B cell (primary cell): ENCODE measurements at regions not wholly inside any gene's neighbourhood (a gene's known extent, or its start where the extent isn't known, plus 50 kb on each side); places are given as distances from the start of the nearest gene placed in this dataset.

Experiments
- ATAC-seq: fragments of 200-7000 bp; cut with Tn5 transposase; one replicate; pipeline ENCODE4 v1.10.0; 2021; ENCODE audit warnings: low read depth, mild to moderate bottlenecking, moderate number of reproducible peaks, moderate library complexity
- CTCF ChIA-PET: fragments of 350-600 bp; sonication (Branson Sonifier 250); formaldehyde crosslinking; loops from one replicate; lab custom pipeline; 2021; ENCODE audit warnings: antibody characterized with exemption, inconsistent platforms; lab: Charles Lee
- POLR2A ChIA-PET: fragments of 350-600 bp; sonication (Branson Sonifier 250); formaldehyde crosslinking; loops from one replicate; lab custom pipeline; 2021; ENCODE audit warnings: antibody characterized with exemption; lab: Charles Lee
- DNase-seq: peaks from one replicate; pipeline ENCODE4 v3.0.0; 2013
- H2AFZ ChIP-seq: 2 replicates; pipeline ENCODE4 v1.6.1; 2012; ENCODE audit warnings: mild to moderate bottlenecking, low read depth, low read length; ENCODE audit not compliant: insufficient read depth, poor library complexity, severe bottlenecking
- H3K27ac ChIP-seq, 2 donors: 1 replicate in 1 of 2; 2 replicates in 1 of 2; pipeline ENCODE4 v1.5.1; 2012 to 2013; ENCODE audit warnings: low read length in 2 of 2, mild to moderate bottlenecking in 2 of 2, moderate library complexity in 1 of 2
- H3K27me3 ChIP-seq, 4 experiments: fragments of 200-600 bp in 1 of 4; sonication (generic) in 1 of 4; replicated peaks in 1 of 4; 1 replicate in 2 of 4; 2 replicates in 2 of 4; pipeline versions ENCODE4 v1.6.1 to v1.7.0; 2013 to 2016; ENCODE audit warnings: low read length in 3 of 4, mild to moderate bottlenecking in 2 of 4, mixed read lengths in 1 of 4, moderate library complexity in 1 of 4; ENCODE audit not compliant: insufficient read depth in 4 of 4, control insufficient read depth in 3 of 4; ENCODE audit errors: control extremely low read depth in 1 of 4
- H3K36me3 ChIP-seq, 2 experiments: replicated peaks in 1 of 2; 1 replicate in 1 of 2; 2 replicates in 1 of 2; pipeline versions ENCODE4 v1.6.1 to v1.7.1; 2013; ENCODE audit warnings: low read length in 1 of 2; ENCODE audit not compliant: insufficient read depth in 2 of 2, control insufficient read depth in 1 of 2; ENCODE audit errors: control extremely low read depth in 1 of 2, extremely low read depth in 1 of 2
- H3K4me1 ChIP-seq, 2 donors: fragments of 200-600 bp in 1 of 2; sonication (generic) in 1 of 2; 1 replicate in 1 of 2; 2 replicates in 1 of 2; pipeline versions ENCODE4 v1.5.1 to v1.6.1; 2013 to 2017; ENCODE audit warnings: low read length in 2 of 2; ENCODE audit not compliant: control insufficient read depth in 2 of 2, insufficient read depth in 2 of 2
- H3K4me2 ChIP-seq: replicated peaks from 2 replicates; pipeline ENCODE3; 2012; ENCODE audit warnings: mild to moderate bottlenecking, low read depth, low read length; ENCODE audit not compliant: poor library complexity, severe bottlenecking
- H3K4me3 ChIP-seq, 5 experiments: fragments of 200-600 bp in 1 of 5; sonication (generic) in 1 of 5; 1 replicate in 3 of 5; 2 replicates in 2 of 5; pipeline versions ENCODE4 v1.5.1 to v1.7.0; 2011 to 2016; ENCODE audit warnings: low read length in 4 of 5, mild to moderate bottlenecking in 4 of 5, low read depth in 2 of 5, control low read depth in 1 of 5, moderate library complexity in 1 of 5; ENCODE audit not compliant: insufficient read depth in 1 of 5; ENCODE audit errors: control extremely low read depth in 1 of 5, extremely low read depth in 1 of 5
- H3K79me2 ChIP-seq: fragments of 200-600 bp; sonication (generic); one replicate; pipeline ENCODE4 v1.6.0; 2016; ENCODE audit warnings: low read length; ENCODE audit not compliant: control insufficient read depth, insufficient read depth
- H3K9ac ChIP-seq: fragments of 200-600 bp; sonication (generic); 2 replicates; pipeline ENCODE4 v1.6.1; 2017; ENCODE audit warnings: mild to moderate bottlenecking, low read length, moderate library complexity
- H3K9me3 ChIP-seq, 3 donors: one replicate each; pipeline versions ENCODE4 v1.6.1 to v1.7.1; 2013; ENCODE audit warnings: low read length in 2 of 3; ENCODE audit not compliant: control insufficient read depth in 2 of 3, insufficient read depth in 1 of 3; ENCODE audit errors: control extremely low read depth in 1 of 3
- H4K20me1 ChIP-seq: 2 replicates; pipeline ENCODE4 v1.6.0; 2012; ENCODE audit warnings: mild to moderate bottlenecking, low read length; ENCODE audit not compliant: insufficient read depth, control insufficient read depth, poor library complexity, severe bottlenecking
- H3K27ac Mint-ChIP-seq: one replicate; pipeline ENCODE4 v1.8.0; 2021; ENCODE audit warnings: mixed read lengths
- H3K27me3 Mint-ChIP-seq: one replicate; pipeline ENCODE4 v1.8.0; 2021; ENCODE audit warnings: mixed read lengths
- H3K4me1 Mint-ChIP-seq: one replicate; pipeline ENCODE4 v1.8.0; 2021; ENCODE audit warnings: mixed read lengths
- H3K4me3 Mint-ChIP-seq: one replicate; pipeline ENCODE4 v1.8.0; 2021; ENCODE audit warnings: mixed read lengths
- H3K9me3 Mint-ChIP-seq: one replicate; pipeline ENCODE4 v1.8.0; 2022; ENCODE audit warnings: mixed read lengths; ENCODE audit not compliant: insufficient read depth
- EZH2 ChIP-seq: IDR thresholded peaks from 2 replicates; pipeline ENCODE4 v1.6.1; 2012; ENCODE audit warnings: borderline replicate concordance, low read depth, mild to moderate bottlenecking, moderate library complexity, low read length; ENCODE audit not compliant: insufficient read depth, poor library complexity, severe bottlenecking
- WGBS: methylation state at CpG from one replicate; pipeline ENCODE4 v1.1.5; 2013; ENCODE audit warnings: missing lambda C conversion rate; ENCODE audit not compliant: insufficient coverage; 5-methylcytosine and 5-hydroxymethylcytosine counted together
- intact Hi-C: fragments of 100-400 bp; cut with micrococcal nuclease; formaldehyde crosslinking; loops from one replicate; pipeline ENCODE4 v1.10.0; 2022
- TF ChIP-seq, protein P1 (sequence below): fragments of 200-600 bp; IDR thresholded peaks from one replicate; pipeline ENCODE4 v1.8.0; 2022; ENCODE audit warnings: antibody characterized with exemption, mild to moderate bottlenecking

DNA sequence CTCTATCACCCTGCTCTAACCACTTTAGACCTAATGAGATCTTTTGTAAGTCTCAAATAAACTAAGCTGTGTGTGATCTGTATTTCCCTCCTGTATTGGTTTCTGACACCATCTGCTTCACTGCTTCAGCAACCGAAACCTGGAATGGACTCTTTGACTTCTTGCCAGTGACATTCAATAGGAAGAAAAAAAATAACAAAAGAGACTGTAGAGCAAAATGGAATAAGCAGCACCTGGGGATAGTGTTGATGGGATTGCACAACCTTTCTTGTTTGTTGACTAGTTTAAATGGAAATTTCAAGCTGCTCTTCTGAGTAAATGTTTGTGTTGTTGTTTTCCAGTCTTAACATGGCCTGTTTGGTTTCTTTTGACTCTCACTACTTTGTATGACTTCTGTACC, 888.6 kb upstream of the SEL1L start:
- CTCF ChIA-PET = no interaction called here
- POLR2A ChIA-PET = no interaction called here
- TF ChIP-seq, protein P1, sequence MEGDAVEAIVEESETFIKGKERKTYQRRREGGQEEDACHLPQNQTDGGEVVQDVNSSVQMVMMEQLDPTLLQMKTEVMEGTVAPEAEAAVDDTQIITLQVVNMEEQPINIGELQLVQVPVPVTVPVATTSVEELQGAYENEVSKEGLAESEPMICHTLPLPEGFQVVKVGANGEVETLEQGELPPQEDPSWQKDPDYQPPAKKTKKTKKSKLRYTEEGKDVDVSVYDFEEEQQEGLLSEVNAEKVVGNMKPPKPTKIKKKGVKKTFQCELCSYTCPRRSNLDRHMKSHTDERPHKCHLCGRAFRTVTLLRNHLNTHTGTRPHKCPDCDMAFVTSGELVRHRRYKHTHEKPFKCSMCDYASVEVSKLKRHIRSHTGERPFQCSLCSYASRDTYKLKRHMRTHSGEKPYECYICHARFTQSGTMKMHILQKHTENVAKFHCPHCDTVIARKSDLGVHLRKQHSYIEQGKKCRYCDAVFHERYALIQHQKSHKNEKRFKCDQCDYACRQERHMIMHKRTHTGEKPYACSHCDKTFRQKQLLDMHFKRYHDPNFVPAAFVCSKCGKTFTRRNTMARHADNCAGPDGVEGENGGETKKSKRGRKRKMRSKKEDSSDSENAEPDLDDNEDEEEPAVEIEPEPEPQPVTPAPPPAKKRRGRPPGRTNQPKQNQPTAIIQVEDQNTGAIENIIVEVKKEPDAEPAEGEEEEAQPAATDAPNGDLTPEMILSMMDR = no peak
- no peak for TF ChIP-seq EZH2

DNA sequence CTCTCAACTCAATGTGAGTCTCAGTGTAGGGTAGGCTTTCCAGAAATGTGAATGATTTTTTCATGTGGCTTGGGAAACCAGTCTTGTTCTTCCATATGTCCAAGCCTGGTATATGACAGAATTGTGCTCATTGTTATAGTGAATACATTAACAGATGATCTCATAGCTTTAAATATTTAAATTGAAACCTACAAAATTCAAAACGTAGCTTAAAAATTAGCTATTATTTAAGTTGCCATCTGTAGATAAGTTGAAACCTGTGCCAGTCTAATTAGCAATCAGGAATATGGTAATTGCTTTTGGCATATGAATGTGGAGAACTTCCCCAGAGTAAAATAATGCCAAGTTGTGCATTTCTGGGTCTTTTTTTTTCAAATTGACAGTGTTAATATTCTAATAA, 891.6 kb upstream of the SEL1L start:
- no peak overlapping the region for H3K4me2 ChIP-seq
- H3K4me1 Mint-ChIP-seq = no peaks in the 10 kb centered on the region
- ATAC-seq = no peak
- H3K27ac Mint-ChIP-seq = no peak overlapping the region
- no peaks in the 10 kb centered on the region for H3K27me3 ChIP-seq
- no peak overlapping the region for H3K9ac ChIP-seq
- no peak overlapping the region for H3K4me3 Mint-ChIP-seq
- H3K9me3 Mint-ChIP-seq = peaks cover 6% of the 10 kb centered on the region
- H2AFZ ChIP-seq = no peak overlapping the region
- intact Hi-C loops = no loop called here
- H3K27me3 Mint-ChIP-seq = no peaks in the 10 kb centered on the region
- POLR2A ChIA-PET = no interaction called here
- TF ChIP-seq, protein P1 = no peak
- TF ChIP-seq EZH2 = no peak
- H3K27ac ChIP-seq = no peak overlapping the region
- no peaks in the 10 kb centered on the region for H4K20me1 ChIP-seq
- no peaks in the 10 kb centered on the region for H3K36me3 ChIP-seq
- no CpG with 5 or more reads among the region's 1 CpG for WGBS
- CTCF ChIA-PET = no interaction called here
- no peak for DNase-seq
- H3K79me2 ChIP-seq = no peaks in the 10 kb centered on the region
- H3K9me3 ChIP-seq = no peaks in the 10 kb centered on the region
- no peak overlapping the region for H3K4me3 ChIP-seq
- H3K4me1 ChIP-seq = no peaks in the 10 kb centered on the region

More for the DNA sequence above, 888.6 kb upstream of the SEL1L start:
- Mint-ChIP-seq H3K27me3 (no peaks in the 10 kb centered on the region), H3K4me1 (no peaks in the 10 kb centered on the region), H3K9me3 (peaks cover 5% of the 10 kb centered on the region), H3K27ac (no peak overlapping the region), H3K4me3 (no peak overlapping the region)
- Histone ChIP-seq H4K20me1 (no peaks in the 10 kb centered on the region), H3K27ac (no peak overlapping the region), H3K4me3 (no peak overlapping the region), H3K79me2 (no peaks in the 10 kb centered on the region), H3K4me1 (no peaks in the 10 kb centered on the region), H3K9ac (no peak overlapping the region), H3K27me3 (no peaks in the 10 kb centered on the region), H2AFZ (no peak overlapping the region), H3K9me3 (peaks cover 0 to 6% (median under 1%) of the 10 kb centered on the region in 3 donors), H3K36me3 (no peaks in the 10 kb centered on the region), H3K4me2 (no peak overlapping the region)
- WGBS = no CpG with 5 or more reads among the region's 1 CpG
- no peak for ATAC-seq
- intact Hi-C loops = no loop called here
- no peak for DNase-seq
